DND-41 (cell line): ENCODE measurements at regions not wholly inside any gene's neighbourhood (a gene's known extent, or its start where the extent isn't known, plus 50 kb on each side); places are given as distances from the start of the nearest gene placed in this dataset.

Experiments
- EZH2 ChIP-seq: IDR thresholded peaks from 3 replicates; pipeline ENCODE4 v1.6.1; 2012; ENCODE audit warnings: borderline replicate concordance, low read depth, mild to moderate bottlenecking, moderate library complexity, low read length, inconsistent platforms; ENCODE audit not compliant: severe bottlenecking
- TF ChIP-seq, protein P1 (sequence below): IDR thresholded peaks from 2 replicates; pipeline ENCODE4 v1.5.1; 2012; ENCODE audit warnings: borderline replicate concordance, low read length, moderate library complexity, mild to moderate bottlenecking; ENCODE audit not compliant: poor library complexity, severe bottlenecking; ENCODE audit errors: extremely low read depth

DNA sequence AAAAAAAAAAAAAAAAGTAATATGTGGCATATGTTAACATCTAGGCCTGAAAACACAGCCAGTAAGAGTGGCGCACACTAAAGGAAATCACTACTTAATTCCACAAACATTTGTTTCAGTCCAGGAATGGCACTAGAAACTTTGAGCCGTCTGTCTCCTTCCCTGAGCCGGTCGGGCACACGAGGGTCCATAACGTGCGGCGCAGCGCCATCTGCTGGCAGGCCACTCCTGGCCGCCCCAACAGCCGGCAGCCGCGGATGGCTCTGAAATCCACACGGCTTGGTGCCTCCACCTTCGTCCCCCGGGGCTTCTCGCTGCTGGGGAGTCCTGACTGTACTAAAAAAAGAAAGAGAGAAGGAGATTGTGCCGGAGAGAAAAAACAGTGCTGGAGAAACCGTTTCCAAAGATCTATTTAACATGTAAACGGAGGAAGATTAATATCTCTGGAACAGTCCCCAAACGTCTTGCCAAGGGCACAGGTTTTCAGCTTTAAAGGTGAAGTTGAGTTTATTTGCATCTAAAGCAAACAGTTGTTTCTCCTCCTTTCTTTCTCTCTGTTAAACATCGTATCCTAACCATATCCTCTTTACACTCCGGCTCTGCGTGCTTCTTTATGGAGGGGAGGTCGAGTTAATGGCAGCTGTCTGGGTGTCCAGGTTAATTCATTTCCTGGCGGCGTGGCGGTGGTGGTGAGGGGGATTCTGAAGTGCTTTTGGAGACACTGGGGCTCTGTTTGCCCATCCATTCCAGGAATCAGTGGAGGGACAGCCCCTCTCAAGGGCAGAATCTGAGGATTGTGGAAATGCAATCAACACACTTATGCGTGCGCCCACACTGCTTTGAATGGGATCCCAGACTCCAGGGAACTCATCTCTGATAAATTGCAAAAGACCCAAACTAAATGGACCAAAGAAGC, 611.3 kb upstream of the SALL1 start:
- TF ChIP-seq, protein P1, sequence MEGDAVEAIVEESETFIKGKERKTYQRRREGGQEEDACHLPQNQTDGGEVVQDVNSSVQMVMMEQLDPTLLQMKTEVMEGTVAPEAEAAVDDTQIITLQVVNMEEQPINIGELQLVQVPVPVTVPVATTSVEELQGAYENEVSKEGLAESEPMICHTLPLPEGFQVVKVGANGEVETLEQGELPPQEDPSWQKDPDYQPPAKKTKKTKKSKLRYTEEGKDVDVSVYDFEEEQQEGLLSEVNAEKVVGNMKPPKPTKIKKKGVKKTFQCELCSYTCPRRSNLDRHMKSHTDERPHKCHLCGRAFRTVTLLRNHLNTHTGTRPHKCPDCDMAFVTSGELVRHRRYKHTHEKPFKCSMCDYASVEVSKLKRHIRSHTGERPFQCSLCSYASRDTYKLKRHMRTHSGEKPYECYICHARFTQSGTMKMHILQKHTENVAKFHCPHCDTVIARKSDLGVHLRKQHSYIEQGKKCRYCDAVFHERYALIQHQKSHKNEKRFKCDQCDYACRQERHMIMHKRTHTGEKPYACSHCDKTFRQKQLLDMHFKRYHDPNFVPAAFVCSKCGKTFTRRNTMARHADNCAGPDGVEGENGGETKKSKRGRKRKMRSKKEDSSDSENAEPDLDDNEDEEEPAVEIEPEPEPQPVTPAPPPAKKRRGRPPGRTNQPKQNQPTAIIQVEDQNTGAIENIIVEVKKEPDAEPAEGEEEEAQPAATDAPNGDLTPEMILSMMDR: peak; percentile 91
- TF ChIP-seq EZH2: no peak
